ENCODE measurements at regions not wholly inside any gene's neighbourhood (a gene's known extent, or its start where the extent isn't known, plus 50 kb on each side); places are given as distances from the start of the nearest gene placed in this dataset.

DNA sequence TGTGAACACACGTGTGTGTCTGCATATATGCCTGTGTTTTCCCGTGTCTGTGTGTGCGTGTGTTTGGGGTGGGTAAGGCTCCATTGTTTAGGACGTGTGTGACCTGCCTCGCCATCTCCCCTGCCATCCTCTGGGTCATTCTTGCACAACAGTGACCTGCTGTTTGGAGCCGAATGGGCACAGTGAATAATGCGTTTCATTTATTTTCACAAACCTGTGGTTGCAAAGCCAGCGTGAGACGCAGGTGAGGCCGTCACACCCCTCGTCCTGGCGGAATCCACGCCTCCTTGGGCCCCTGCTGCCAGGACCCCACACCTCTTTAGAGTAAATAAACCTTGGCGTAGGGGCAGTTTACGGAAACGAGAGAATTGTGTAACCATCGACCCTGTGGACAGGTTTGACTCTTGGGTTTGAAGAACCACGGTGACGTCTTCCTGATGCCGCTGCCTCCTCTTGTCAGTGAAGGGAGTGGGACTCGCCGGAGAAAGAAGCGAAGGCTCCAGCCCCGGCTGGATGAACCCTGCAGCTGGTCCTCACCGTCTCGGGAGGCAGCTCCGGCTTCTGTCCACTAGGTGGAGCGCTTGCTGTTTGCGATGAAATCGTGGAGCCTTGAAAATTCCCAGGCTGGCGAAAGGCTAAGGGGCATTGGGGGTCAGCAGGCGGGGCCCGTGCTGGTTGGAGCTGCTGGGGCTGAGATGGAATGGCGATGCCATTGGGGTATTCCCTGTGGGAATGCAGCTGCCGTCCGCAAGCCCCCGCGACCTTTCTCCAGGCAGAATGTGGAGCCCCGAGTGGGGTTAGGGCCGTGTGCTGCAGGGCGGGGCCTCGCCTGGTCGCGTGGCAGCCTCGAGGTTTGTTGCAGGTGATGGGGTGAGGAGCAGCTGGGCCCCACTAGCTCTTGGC is 81.1 kb downstream of the RTP5 start:
- no peak overlapping the region for H3K27ac ChIP-seq
- no peaks in the 10 kb centered on the region for H3K27me3 ChIP-seq
- H3K4me1 ChIP-seq (replicated peaks in 1 of 2), result no peaks in the 10 kb centered on the region
- no peak overlapping the region for H3K4me3 ChIP-seq
- H3K36me3 ChIP-seq (replicated peaks in 1 of 2), result no peaks in the 10 kb centered on the region
- DNase-seq, result peak; percentile 74 to 92 (median 82)
- WGBS, 4 donors, result 25 to 29% (median 27%) methylated on average over 32 to 45 of the region's 45 CpGs
- H3K9me3 ChIP-seq (replicated peaks in 1 of 3), result no peaks in the 10 kb centered on the region
- intact Hi-C loops (cut with DNase I), result no loop called here
- no peak for TF ChIP-seq POLR2A (IDR thresholded peaks at IDR 0.05)
- TF ChIP-seq, protein P1, sequence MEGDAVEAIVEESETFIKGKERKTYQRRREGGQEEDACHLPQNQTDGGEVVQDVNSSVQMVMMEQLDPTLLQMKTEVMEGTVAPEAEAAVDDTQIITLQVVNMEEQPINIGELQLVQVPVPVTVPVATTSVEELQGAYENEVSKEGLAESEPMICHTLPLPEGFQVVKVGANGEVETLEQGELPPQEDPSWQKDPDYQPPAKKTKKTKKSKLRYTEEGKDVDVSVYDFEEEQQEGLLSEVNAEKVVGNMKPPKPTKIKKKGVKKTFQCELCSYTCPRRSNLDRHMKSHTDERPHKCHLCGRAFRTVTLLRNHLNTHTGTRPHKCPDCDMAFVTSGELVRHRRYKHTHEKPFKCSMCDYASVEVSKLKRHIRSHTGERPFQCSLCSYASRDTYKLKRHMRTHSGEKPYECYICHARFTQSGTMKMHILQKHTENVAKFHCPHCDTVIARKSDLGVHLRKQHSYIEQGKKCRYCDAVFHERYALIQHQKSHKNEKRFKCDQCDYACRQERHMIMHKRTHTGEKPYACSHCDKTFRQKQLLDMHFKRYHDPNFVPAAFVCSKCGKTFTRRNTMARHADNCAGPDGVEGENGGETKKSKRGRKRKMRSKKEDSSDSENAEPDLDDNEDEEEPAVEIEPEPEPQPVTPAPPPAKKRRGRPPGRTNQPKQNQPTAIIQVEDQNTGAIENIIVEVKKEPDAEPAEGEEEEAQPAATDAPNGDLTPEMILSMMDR (IDR thresholded peaks at IDR 0.05), result peak; percentile 86 to 93 (median 90)

DNA sequence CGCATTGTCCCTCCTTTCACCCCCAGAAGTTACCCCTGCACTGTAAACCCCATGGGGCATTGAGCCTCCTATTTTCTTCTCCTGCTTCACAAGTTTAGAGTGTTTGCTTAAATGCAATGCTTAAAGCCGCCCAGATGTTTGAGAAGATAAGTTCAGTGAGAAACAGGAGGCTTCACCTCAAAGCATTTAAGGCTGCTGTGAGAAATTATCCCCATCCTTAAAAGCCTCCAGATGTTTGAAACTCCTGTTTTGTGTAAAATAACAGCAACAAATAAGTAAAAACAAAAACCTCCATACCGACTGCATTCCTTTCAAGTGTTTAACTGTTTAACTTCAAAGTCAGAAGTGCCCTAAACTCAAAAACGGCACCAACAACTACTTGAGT is 81.8 kb downstream of the RTP5 start:
- Histone ChIP-seq H3K9me3 (replicated peaks in 1 of 3) (no peaks in the 10 kb centered on the region), H3K27me3 (no peaks in the 10 kb centered on the region), H3K4me3 (no peak overlapping the region), H3K27ac (no peak overlapping the region), H3K4me1 (replicated peaks in 1 of 2) (no peaks in the 10 kb centered on the region), H3K36me3 (replicated peaks in 1 of 2) (no peaks in the 10 kb centered on the region)
- TF ChIP-seq POLR2A (IDR thresholded peaks at IDR 0.05), result no peak
- TF ChIP-seq, protein P1 (IDR thresholded peaks at IDR 0.05), result no peak
- 28 to 62% (median 41%) methylated on average over 3 to 4 of the region's 4 CpGs for WGBS, 4 donors
- intact Hi-C loops (cut with DNase I), result no loop called here
- DNase-seq, result no peak

DNA sequence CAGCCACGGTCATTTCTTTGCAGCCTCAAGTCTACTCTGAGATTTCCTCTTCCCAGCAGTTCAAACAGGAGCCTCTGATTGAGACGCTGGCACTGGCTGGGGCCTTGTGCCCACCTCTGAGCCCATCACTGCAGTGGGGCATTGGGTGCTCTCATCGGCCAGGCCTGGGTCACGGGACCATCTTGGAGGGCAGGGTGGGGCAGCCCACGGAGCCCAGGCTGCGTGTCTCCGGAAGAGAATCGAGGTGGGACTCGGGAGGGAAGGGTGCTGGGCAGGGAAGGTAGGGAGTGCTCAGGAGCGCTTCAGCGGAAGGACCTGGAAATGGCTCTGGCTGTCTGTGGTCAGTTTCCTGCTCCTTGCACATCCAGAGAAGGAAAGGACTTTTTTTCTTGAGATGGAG is 82.4 kb downstream of the RTP5 start:
- intact Hi-C loops (cut with DNase I), result no loop called here
- TF ChIP-seq, protein P1 (IDR thresholded peaks at IDR 0.05), result no peak
- no peak for TF ChIP-seq POLR2A (IDR thresholded peaks at IDR 0.05)
- 87 to 92% (median 91%) methylated on average over 9 to 11 of the region's 11 CpGs for WGBS, 4 donors

DNA sequence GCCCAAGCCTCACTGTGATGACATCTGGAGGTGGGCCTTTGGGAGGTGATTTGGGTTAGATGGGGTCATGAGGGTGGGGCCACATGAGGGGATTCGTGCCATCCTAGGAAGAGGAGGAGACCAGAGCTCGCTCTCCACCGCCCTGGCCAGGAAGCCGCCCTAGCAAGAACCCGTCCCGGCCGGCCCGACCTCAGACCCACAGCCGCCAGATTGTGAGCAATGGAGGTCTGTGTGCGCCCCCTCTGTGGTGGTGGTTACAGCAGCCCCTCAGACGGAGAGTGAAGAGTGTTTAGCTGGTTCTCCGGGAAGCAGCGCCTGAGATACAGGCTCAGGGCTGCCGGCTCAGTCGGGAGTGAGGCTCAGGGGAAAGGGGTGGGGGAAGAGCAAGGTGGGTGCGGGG is 83.3 kb downstream of the RTP5 start:
- no peaks in the 10 kb centered on the region for H3K4me1 ChIP-seq (replicated peaks in 1 of 2)
- no peaks in the 10 kb centered on the region for H3K9me3 ChIP-seq (replicated peaks in 1 of 3)
- WGBS, 4 donors, result 87 to 95% (median 89%) methylated on average over 12 to 16 of the region's 16 CpGs
- intact Hi-C loops (cut with DNase I), result no loop called here
- no peak overlapping the region for H3K4me3 ChIP-seq
- H3K27ac ChIP-seq, result no peak overlapping the region
- TF ChIP-seq POLR2A (IDR thresholded peaks at IDR 0.05), result no peak
- TF ChIP-seq, protein P1 (IDR thresholded peaks at IDR 0.05), result no peak
- no peaks in the 10 kb centered on the region for H3K27me3 ChIP-seq
- DNase-seq, result no peak
- H3K36me3 ChIP-seq (replicated peaks in 1 of 2), result no peaks in the 10 kb centered on the region

More for the DNA sequence above, 82.4 kb downstream of the RTP5 start:
- Histone ChIP-seq H3K27me3 (no peaks in the 10 kb centered on the region), H3K36me3 (replicated peaks in 1 of 2) (no peaks in the 10 kb centered on the region), H3K4me1 (replicated peaks in 1 of 2) (no peaks in the 10 kb centered on the region), H3K27ac (no peak overlapping the region), H3K4me3 (no peak overlapping the region), H3K9me3 (replicated peaks in 1 of 3) (no peaks in the 10 kb centered on the region)
- DNase-seq, result no peak

All from adrenal gland (tissue), 9 donors.